SK-N-SH treated with all-trans-retinoic acid at 6 μM for 48 hours (cell line): ENCODE measurements at regions not wholly inside any gene's neighbourhood (a gene's known extent, or its start where the extent isn't known, plus 50 kb on each side); places are given as distances from the start of the nearest gene placed in this dataset.

Source experiments
- ARNTL ChIP-seq: fragments of 450-650 bp; formaldehyde crosslinking; IDR thresholded peaks from 2 replicates; pipeline ENCODE4 v1.5.0; 2020; ENCODE audit warnings: low read depth, mild to moderate bottlenecking, moderate library complexity, borderline replicate concordance
- BACH2 ChIP-seq: fragments of 250-450 bp; sonication (Bioruptor Pico); IDR thresholded peaks from 2 replicates; pipeline ENCODE4 v1.9.0; 2021; ENCODE audit warnings: mild to moderate bottlenecking, borderline replicate concordance
- GLIS3 ChIP-seq: fragments of 250-450 bp; sonication (Bioruptor Pico); IDR thresholded peaks from 2 replicates; pipeline ENCODE4 v1.5.0; 2020; ENCODE audit warnings: mild to moderate bottlenecking, moderate library complexity
- PPARA ChIP-seq: fragments of 250-450 bp; sonication (Bioruptor Pico); IDR thresholded peaks from 2 replicates; pipeline ENCODE4 v1.5.0; 2020; ENCODE audit warnings: mild to moderate bottlenecking, borderline replicate concordance
- ZFP3 ChIP-seq: fragments of 250-450 bp; sonication (Bioruptor Pico); IDR thresholded peaks from 2 replicates; pipeline ENCODE4 v1.5.0; 2020; ENCODE audit warnings: mild to moderate bottlenecking, moderate library complexity
- ZFP30 ChIP-seq: fragments of 450-650 bp; formaldehyde crosslinking; IDR thresholded peaks from 2 replicates; pipeline ENCODE4 v1.5.0; 2022; ENCODE audit warnings: mild to moderate bottlenecking, moderate library complexity
- ZNF70 ChIP-seq: fragments of 450-650 bp; formaldehyde crosslinking; IDR thresholded peaks from 2 replicates; pipeline ENCODE4 v1.5.0; 2020; ENCODE audit warnings: mild to moderate bottlenecking, moderate library complexity
- ZNF8 ChIP-seq: fragments of 450-650 bp; formaldehyde crosslinking; IDR thresholded peaks from 2 replicates; pipeline ENCODE4 v1.5.0; 2020; ENCODE audit warnings: mild to moderate bottlenecking, moderate library complexity
- TF ChIP-seq, protein P1 (sequence below): fragments of 250-450 bp; sonication (Bioruptor Pico); IDR thresholded peaks from 2 replicates; pipeline ENCODE4 v1.8.0; 2020; ENCODE audit warnings: mild to moderate bottlenecking, moderate library complexity, borderline replicate concordance

DNA sequence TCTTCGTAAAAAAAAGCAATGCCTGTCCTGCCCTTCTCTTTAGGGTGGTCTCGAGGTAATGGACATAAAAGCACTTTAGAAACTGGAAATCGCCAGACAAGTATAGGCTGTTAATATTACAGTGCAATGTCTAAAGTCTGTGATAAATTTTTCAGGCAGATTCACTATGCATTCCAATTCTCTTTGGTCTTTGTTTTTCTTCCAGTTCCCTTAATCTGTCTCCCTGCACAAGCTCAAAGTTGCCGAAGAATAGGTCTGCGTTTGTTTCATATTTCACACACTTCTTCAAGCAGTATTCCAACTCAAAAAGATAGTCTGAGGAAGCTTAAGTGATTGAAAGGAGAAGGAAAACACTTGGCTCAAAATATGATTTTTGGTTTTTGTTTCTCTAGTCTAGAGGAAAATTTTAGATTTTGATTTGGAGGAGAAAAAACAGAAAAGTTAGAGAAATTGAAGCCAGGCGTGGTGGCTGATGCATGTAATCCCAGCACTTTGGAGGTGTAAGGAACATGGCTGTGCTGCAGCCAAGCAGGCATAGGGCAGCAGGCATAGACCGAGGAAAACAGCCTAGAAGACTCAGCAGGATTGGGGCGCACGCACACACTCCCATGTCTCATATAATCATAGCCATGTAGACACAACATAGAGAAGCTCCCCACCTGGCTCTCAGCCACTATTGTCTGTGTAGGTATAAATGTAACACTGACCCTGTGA is 96.2 kb upstream of the TMPO start:
- TF ChIP-seq, protein P1, sequence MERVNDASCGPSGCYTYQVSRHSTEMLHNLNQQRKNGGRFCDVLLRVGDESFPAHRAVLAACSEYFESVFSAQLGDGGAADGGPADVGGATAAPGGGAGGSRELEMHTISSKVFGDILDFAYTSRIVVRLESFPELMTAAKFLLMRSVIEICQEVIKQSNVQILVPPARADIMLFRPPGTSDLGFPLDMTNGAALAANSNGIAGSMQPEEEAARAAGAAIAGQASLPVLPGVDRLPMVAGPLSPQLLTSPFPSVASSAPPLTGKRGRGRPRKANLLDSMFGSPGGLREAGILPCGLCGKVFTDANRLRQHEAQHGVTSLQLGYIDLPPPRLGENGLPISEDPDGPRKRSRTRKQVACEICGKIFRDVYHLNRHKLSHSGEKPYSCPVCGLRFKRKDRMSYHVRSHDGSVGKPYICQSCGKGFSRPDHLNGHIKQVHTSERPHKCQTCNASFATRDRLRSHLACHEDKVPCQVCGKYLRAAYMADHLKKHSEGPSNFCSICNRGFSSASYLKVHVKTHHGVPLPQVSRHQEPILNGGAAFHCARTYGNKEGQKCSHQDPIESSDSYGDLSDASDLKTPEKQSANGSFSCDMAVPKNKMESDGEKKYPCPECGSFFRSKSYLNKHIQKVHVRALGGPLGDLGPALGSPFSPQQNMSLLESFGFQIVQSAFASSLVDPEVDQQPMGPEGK (CRISPR knock-in tag): no peak
- TF ChIP-seq ZFP3 (CRISPR knock-in tag) (no peak), ZNF8 (CRISPR knock-in tag) (no peak), ZNF70 (no peak), GLIS3 (CRISPR knock-in tag) (no peak), ZFP30 (CRISPR knock-in tag) (no peak), BACH2 (CRISPR knock-in tag) (no peak), ARNTL (no peak), PPARA (CRISPR knock-in tag) (no peak)
